CD8-positive, alpha-beta memory T cell (primary cell): ENCODE measurements at regions not wholly inside any gene's neighbourhood (a gene's known extent, or its start where the extent isn't known, plus 50 kb on each side); places are given as distances from the start of the nearest gene placed in this dataset.

Source experiments
- CTCF ChIA-PET: fragments of 350-600 bp; sonication (Branson Sonifier 250); formaldehyde crosslinking; loops from one replicate; lab custom pipeline; 2021; ENCODE audit warnings: antibody characterized with exemption; lab: Charles Lee
- POLR2A ChIA-PET: fragments of 350-600 bp; sonication (Branson Sonifier 250); formaldehyde crosslinking; loops from one replicate; lab custom pipeline; 2021; ENCODE audit warnings: antibody characterized with exemption; lab: Charles Lee
- DNase-seq, 5 donors: peaks; one replicate each; pipeline versions ENCODE4 v3.0.0 to v3.0.0-alpha.2; 2020 to 2022; ENCODE audit warnings: mixed read lengths in 1 of 5
- H3K27ac ChIP-seq: one replicate; pipeline ENCODE4 v1.7.0; 2013; ENCODE audit warnings: low read depth, mild to moderate bottlenecking, low read length, moderate library complexity
- H3K27me3 ChIP-seq: 2 replicates; pipeline ENCODE4 v1.7.0; 2013; ENCODE audit warnings: low read length, mild to moderate bottlenecking; ENCODE audit not compliant: insufficient read depth, poor library complexity, severe bottlenecking
- H3K36me3 ChIP-seq: 2 replicates; pipeline ENCODE4 v1.7.0; 2013; ENCODE audit warnings: mild to moderate bottlenecking, low read length, moderate library complexity; ENCODE audit not compliant: insufficient read depth
- H3K4me1 ChIP-seq: 2 replicates; pipeline ENCODE4 v1.7.0; 2013; ENCODE audit warnings: mild to moderate bottlenecking, low read length, moderate library complexity; ENCODE audit not compliant: insufficient read depth
- H3K4me3 ChIP-seq: 2 replicates; pipeline ENCODE4 v1.7.0; 2013; ENCODE audit warnings: mild to moderate bottlenecking, low read length
- H3K9me3 ChIP-seq: 2 replicates; pipeline ENCODE4 v1.7.0; 2013; ENCODE audit warnings: mild to moderate bottlenecking, low read length
- H3K27ac Mint-ChIP-seq, 8 donors: one replicate each; pipeline ENCODE4 v1.8.0; 2020 to 2021; ENCODE audit warnings: mixed read lengths in 8 of 8, mild to moderate bottlenecking in 6 of 8, inconsistent platforms in 3 of 8, moderate library complexity in 3 of 8
- H3K27me3 Mint-ChIP-seq, 2 donors: one replicate each; pipeline ENCODE4 v1.8.0; 2020 to 2021; ENCODE audit warnings: mixed read lengths in 2 of 2, mild to moderate bottlenecking in 1 of 2, moderate library complexity in 1 of 2
- H3K36me3 Mint-ChIP-seq, 3 donors: one replicate each; pipeline ENCODE4 v1.8.0; 2020 to 2021; ENCODE audit warnings: mixed read lengths in 3 of 3, inconsistent platforms in 1 of 3, mild to moderate bottlenecking in 1 of 3
- H3K4me1 Mint-ChIP-seq, 3 donors: one replicate each; pipeline ENCODE4 v1.8.0; 2020 to 2021; ENCODE audit warnings: mixed read lengths in 3 of 3, inconsistent platforms in 1 of 3, mild to moderate bottlenecking in 1 of 3
- H3K4me3 Mint-ChIP-seq, 7 donors: one replicate each; pipeline ENCODE4 v1.8.0; 2020 to 2021; ENCODE audit warnings: mixed read lengths in 7 of 7, mild to moderate bottlenecking in 6 of 7, moderate library complexity in 4 of 7, inconsistent platforms in 2 of 7
- H3K9me3 Mint-ChIP-seq, 5 donors: one replicate each; pipeline ENCODE4 v1.8.0; 2020 to 2022; ENCODE audit warnings: mixed read lengths in 5 of 5, mild to moderate bottlenecking in 3 of 5, moderate library complexity in 2 of 5, inconsistent platforms in 1 of 5

DNA sequence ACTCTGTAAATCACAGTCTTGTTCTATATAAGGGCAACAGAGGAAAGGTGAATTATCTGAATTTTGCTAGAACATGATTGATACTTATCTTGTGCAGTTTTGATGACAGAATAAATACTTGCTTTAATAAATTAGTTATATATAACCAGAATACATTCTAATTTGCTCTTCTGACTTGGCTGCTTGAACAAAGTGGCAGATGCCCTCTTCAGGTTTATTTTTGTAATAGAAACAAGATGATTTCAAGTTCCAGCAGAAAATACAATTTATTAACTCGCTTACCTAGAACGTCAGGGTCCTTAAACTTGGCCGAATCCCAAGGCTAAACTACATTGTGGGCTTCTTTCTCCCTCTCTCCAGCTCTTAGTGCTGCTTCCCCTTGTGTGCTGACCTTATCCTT is 57.6 kb upstream of the SSTR1 start:
- Mint-ChIP-seq H3K4me3 (no peak overlapping the region), H3K27ac (no peak overlapping the region), H3K36me3 (no peaks in the 10 kb centered on the region), H3K9me3 (no peaks in the 10 kb centered on the region), H3K4me1 (peaks cover 0 to 6% (median 0%) of the 10 kb centered on the region in 3 donors), H3K27me3 (peaks cover 0 to 1% of the 10 kb centered on the region in 2 donors)
- Histone ChIP-seq H3K36me3 (no peaks in the 10 kb centered on the region), H3K4me1 (no peaks in the 10 kb centered on the region), H3K4me3 (no peak overlapping the region), H3K27me3 (no peaks in the 10 kb centered on the region), H3K9me3 (no peaks in the 10 kb centered on the region), H3K27ac (no peak overlapping the region)
- no peak for DNase-seq
- ChIA-PET POLR2A (no interaction called here), CTCF (interaction anchor here (1.1 to 1.4 kb wide), 2 partner anchors 164 to 165 kb away, joined by 3 to 4 read pairs; no protein-coding TSS in a partner anchor)
